Pons (tissue), 1 donor: ENCODE measurements at regions not wholly inside any gene's neighbourhood (a gene's known extent, or its start where the extent isn't known, plus 50 kb on each side); places are given as distances from the start of the nearest gene placed in this dataset.
"Not testable (repeated sequence)": the region's sequence is repeated elsewhere in the genome, so short reads cannot be mapped to it uniquely, and the experiment has no call there.

Source experiments
- DNase-seq: peaks from one replicate; pipeline ENCODE4 v3.0.0-alpha.2; 2016; ENCODE audit warnings: low spot score

DNA sequence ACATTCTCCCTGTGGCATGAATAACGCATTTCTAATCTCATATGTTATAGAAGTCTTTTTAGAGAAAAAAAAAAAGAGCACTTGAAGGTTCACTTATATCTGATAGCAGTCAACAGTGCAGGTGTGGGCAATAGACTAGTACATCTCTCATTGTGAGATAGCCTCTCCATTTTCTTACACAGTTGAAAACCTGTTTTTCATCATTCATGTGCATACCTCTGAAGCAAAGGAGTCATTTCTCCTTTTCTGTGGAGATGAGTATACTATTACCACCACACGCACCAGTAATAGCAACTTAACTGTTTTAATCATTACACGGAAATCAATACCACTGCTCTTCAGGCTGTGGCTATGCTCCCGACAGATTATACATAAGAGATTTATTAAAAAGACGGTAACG lies 1653.3 kb upstream of the TMEFF2 start:
- no peak for DNase-seq

DNA sequence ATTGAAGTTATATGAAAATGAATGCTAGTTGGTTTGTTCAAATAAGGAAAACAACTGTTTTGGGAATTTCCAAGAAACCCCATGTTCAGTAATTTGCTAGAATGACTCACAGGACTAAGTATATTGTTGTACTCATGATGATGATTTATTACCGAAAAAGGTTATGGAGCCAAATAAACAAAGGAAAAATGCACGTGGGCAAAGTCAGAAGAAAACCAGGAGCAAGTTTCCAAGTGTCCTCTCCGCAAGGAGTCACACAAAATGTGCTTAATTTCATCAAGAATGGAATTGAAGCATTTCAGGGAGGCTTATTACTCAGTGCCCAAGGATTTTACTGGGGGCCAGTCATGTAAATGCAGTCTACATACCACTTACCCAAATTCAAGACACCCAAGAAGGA lies 1652.4 kb upstream of the TMEFF2 start:
- DNase-seq, result no peak

DNA sequence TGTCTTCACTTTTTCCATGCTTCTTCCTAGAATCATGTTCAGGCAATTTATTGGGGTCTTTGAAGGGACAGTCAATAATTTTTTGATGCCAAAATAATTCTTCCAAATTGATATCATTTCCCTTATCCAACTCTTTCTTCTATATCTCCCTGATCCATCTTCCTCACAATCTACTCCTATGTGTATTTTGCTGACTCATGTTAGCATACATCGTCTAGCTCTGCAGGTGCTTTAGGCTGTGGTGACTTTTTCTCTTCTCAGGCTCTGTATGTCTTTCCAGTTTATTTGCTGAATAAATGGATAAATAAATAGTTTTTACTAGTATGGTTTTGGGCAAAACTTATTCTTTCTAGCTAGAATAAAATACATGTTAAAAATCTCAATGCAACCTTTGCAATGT lies 1650.9 kb upstream of the TMEFF2 start:
- no peak for DNase-seq

DNA sequence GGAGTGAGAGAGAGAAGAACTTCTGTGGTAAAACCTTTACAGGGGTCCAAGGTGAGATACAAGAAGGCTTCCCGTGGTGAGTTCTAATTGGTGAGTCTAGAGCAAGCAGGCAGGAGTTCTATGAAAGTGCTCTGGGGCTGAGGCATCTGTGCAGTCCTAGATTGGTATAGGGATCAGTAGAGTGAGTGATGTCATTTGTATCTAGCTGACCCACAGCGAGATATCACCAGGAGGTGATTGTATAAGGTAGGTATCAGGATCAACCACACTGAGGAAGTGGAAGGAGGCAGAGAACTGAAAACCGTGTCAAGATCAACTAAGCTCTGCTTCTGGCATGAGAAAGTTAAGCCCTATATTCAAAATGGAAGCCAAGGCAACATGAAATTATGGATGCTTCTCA lies 1648.9 kb upstream of the TMEFF2 start:
- no peak for DNase-seq

DNA sequence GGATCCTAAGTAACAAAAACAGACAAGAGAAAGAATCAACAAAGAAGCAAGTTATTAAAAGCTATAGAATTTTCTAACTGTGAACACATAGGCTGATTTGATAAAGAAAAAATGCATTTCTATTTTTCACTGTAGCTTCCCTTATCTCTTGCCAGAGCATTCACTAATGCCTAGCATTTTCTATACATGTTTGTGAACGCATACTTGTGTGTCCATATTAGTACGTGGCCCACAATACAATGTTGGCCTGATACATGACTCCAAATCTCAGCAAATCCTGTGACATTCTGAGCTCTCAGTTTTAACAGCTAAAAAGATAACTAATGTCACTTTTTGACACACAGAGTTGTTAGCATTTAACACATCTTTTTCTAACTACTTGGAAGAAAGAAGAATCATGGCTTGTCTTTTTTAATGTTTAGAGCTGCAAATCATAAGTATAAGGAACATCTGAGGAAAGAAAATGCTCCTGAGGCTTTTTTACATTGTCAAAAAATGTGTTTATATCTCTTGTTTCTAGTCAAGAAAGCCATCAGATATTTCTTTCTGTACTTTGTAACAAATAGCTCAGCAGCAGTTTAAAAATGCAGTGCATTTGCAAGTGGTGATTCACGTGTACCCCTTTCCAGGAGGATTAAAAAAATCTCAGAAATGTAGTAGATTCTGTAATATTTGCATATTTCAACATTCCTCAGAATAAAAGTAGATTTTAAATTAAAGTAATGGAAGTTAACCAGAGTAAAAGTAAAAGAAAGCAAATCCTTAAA lies 1646.8 kb upstream of the TMEFF2 start:
- no peak for DNase-seq

DNA sequence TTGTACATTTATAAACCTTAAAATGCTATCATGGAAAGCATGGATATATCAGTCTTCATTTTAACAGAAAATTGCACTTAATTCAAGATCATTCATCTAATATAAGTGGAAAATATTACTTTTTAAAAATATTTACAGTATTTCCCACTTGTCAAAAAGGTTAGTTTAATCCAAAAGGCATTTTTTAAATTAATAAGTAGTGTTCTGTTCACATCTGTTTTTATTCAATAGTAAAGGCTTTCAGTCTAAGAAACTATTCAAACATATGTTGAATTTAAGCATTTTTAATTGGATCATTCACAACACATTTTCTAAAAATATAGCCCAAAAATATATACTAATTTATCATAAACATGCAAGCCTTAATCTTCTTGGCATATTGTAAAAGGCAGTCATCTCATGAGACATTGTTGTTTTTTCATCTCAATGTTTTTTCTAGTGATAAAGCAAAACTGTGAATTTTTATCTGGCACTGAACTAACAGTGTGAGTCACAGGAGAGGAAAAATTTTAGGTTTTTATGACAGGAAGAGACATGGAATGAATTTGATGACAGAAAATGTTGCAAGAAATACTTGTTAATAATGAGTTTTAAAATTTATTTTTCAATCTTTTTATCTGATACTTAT lies 1642.5 kb upstream of the TMEFF2 start:
- DNase-seq, result no peak

DNA sequence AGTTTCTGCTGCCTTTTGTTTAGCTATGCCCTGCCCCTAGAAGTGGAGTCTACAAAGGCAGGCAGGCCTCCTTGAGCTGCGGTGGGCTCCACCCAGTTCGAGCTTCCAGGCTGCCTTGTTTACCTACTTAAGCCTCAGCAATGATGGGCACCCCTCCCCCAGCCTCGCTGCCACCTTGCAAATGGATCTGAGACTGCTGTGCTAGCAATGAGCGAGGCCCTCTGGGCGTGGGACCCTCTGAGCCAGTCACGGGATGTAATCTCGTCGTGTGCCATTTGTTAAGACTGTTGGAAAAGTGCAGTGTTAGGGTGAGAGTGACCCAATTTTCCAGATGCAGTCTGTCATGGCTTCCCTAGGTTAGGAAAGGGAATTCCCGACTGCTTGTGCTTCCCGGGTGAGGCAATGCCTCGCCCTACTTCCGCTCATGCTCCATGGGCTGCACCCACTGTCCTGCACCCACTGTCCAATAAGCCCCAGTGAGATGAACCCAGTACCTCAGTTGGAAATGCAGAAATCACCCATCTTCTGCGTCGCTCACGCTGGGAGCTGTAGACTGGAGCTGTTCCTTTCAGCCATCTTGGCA lies 1641.8 kb upstream of the TMEFF2 start:
- DNase-seq, result not testable (repeated sequence)

DNA sequence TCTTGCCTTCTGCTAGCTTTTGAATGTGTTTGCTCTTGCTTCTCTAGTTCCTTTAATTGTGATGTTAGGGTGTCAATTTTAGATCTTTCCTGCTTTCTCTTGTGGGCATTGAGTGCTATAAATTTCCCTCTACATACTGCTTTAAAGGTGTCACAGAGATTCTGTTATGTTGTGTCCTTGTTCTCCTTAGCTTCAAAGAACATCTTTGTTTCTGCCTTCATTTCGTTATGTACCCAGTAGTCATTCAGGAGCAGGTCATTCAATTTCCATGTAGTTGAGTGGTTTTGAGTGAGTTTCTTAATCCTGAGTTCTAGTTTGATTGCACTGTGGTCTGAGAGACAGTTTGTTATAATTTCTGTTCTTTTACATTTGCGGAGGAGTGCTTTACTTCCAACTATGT lies 1639.2 kb upstream of the TMEFF2 start:
- not testable (repeated sequence) for DNase-seq

DNA sequence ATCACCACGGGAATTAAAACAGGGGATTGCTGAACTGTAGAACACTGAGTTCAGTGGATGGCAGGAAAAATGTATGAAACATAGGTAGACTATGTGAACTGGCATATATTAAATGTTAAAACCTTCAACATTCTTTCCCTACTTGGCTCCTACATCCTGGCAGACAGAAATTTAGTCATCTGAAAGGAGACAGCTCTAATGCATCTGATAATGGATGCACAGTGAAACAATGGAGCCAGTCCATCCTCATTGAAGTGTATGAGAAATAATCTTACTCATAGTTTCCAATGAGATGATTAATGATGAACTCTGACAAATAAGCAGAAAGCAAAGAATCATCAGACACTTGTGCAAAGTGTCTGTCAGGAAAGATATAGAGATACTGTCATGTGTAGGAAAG lies 1629.7 kb upstream of the TMEFF2 start:
- DNase-seq, result no peak

DNA sequence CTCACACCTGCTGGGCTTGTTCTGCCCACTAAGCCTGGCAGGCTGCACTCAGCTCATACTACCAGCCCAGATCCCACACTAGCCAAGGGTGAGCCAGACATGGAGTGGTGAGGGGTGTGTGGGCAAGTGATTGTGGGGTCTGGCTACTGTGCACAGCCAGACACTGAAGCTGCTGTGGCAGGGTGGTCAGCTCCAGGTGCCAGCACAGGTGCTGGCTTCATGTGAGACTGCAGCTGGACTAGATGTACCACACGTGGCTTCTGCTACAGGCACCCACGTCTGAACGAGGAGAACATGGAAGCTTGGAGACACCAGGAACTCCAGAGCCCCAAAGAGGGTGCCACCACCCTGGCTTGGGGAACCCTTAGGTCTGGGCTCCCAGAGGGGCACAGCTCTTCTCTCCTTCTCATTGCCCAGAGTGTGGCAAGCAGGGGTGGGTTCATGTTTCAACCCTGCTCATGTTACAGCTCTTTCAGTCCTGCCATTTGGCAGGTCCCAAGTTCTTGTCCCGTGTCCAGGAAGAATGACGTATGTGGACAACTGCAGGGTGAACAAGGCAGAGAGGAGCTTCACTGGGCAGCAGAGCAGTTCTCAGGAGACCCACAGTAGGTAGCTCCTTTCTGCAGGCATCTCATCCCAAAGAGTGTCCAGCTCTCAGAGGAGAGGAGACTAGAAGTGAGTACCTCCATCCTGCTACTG lies 1624.2 kb upstream of the TMEFF2 start:
- no peak for DNase-seq

DNA sequence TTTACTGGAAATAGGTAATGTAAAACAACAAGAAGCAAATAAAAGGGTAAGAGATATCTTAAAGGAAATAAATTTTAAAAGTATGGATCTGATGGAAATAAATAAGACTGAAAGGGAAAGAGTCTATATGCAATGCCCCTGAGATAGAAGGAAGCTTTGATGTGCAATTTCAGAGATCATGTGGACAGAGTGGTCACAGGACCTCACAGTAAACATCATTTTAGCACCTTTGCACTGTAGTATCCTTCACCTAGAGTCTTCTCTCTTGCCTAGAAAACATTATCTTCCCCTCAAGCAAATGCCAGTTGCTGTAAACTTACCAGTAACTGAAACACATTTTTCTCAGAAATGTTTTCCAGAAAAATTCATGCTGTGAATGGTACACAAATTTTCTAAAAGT lies 1621.3 kb upstream of the TMEFF2 start:
- no peak for DNase-seq

DNA sequence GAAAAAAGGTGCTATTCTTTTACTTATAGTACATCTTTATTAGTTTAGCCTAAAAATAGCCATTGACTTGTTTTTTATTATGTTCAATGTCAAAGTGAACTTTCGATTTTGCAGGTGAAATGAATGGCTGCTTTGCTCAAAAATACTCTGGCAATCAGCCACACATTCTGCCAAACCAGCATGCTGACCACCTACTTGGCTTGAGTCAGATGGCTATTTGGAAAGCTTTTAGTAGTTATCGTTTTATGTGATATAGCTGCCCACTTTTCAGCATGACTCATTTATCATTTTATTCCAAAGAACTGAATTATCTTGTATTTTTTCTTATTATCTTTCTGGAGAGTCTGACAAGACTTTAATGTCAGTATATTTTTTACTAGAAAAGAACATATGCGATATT lies 1615.8 kb upstream of the TMEFF2 start:
- DNase-seq, result no peak

DNA sequence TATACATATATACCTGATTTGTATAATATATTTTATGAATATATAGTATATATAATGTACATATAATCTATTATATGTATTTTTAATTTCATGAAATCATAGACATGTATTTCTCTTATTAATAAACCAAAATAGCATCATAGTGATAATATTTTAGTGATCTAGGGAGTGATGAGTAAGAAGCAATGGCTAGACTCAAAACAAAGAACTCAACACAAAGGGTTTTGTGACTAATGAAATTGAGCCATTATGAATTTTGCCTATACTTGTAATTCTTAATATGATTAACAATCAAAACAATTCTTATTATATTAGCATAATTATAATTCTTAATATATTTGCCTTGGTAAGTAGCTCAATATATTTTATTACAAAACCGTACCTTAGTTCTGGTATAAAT lies 1614.1 kb upstream of the TMEFF2 start:
- DNase-seq, result no peak

DNA sequence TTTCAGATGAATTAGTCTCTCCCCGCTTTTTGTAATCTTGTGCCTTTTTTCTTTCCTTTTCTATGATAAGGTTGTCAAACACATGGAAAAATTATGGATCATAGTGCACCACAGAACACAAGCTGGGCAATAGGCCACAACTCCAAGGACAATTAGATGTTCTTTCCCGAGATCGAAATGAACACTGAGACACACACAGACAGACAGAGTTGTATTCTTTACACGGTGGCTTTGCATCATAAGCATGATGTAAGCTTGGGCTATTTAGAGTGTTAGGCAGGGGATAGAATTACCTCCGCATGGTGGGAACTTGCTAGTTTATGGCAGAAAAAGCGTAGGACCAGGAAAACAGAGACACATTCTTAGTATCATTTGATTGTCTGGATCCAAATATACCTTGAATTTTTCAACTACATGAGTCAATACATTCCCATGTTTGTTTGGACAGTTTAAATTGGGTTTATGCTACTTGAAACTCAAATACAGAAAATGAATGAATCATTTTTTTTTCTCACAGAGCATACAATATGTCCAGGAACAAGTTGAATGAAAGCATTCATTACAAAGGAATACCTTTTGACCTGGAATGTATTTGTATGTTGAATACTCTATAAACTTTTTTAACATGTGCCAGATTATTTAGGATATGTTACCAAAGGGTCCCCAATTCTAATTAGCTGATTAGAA lies 1611.5 kb upstream of the TMEFF2 start:
- peak; percentile 12 for DNase-seq

DNA sequence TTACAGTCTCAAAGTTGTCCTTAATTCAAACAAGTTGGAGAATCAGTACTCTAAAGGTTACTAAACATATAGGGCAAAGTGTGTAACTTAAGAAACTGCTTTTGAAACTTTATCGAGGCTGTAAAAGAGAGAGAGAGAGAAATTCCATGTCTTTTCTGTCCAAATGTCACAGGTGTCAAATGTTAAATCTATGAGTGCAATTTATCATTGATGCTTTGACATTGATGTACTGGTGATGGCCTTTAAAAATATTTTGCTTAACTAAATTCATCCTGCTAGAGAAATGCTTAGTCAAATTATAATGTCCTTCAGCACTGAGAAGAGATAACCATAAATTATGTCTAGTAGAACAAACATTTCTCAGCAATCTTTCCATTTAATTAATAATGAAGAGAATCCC lies 1602.1 kb upstream of the TMEFF2 start:
- DNase-seq, result no peak

DNA sequence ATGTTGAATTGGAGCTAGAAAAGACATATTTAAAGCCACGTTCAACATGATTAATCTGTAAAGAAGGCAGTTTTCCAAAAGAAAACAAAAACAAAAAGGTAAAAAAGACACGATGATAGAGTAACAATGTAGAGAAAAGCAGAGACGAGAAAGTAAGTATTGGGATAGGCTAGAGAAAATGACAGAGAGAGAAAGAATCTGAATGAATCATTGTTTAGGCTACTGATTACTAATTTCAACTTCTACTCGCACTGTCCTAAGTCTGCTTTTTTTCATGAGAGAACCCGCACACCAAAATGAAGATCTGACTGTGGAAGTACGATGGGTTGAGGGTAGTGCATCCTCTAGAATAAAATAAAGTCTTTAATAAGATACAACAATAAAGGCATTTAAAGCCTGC lies 1599.2 kb upstream of the TMEFF2 start:
- no peak for DNase-seq

DNA sequence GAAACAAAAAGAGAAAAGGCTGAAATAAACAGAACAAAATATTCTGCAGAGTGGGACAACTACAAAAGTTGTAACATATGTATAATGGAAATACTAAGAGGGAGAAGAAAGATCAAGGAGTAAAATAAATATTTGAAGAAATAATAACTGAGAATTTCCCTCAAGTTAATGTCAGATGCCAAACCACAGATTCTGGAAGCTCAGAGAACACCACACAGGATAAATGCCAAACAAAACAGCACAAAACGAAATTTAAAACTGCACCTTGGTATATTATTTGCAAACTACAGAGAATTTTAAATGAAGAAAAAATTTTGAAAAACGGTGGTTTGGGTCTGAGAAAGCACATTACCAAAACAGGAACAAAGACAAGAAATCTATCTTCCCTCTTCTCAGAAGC lies 1588.9 kb upstream of the TMEFF2 start:
- DNase-seq, result no peak

DNA sequence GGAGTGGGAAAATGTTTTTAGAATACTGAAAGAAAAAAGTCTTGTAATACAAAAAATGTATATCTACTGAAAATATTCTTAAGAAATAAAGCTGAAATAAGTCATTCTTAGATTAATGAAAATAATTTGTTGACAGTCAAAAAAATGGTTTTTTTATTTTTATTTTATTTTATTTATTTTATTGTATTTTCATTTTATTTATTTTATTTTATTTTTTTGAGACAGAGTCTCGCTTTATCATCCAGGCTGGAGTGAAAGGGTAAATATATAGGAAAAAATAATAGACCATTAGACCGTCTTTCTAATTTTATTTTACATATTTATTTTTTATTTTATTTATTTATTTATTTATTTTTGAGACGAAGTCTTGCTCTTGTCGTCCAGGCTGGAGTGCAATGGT lies 1583.6 kb upstream of the TMEFF2 start:
- no peak for DNase-seq

DNA sequence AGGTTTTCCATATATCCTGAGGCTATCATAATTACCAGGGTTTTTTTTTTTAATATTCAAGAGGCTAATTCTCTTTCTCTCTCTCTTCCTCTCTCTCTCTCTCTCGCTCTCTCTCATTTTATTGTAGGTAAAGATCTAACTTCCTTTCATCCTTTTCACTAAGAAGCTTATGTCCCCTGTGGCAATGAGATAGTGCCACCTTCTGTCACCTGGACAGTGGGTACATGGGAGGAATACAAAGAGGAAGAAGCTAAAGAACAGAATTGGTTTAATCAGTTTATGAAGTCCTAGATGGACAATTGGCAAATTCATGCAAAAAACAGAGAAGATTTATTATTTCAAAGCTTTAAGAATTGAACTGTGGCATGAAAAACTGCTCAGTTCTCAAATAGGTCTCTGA lies 1582.3 kb upstream of the TMEFF2 start:
- no peak for DNase-seq

DNA sequence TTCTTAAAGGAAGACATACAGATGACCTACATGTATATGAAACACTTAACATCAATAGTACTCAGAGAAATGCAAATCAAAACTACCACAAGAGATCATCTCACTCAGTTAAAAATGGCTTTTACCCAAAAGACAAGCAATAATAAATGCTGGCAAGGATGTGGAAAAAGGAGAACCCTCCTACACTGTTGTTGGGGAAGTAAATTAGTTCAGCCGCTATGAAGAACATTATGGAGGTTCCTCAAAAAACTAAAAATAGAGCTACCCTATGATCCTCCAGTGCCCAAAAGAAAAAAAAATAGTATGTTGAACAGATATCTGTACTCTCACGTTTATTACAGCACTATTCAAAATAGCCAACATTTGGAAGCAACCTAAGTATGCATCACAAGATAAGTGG lies 1579.4 kb upstream of the TMEFF2 start:
- peak; percentile 14 for DNase-seq

DNA sequence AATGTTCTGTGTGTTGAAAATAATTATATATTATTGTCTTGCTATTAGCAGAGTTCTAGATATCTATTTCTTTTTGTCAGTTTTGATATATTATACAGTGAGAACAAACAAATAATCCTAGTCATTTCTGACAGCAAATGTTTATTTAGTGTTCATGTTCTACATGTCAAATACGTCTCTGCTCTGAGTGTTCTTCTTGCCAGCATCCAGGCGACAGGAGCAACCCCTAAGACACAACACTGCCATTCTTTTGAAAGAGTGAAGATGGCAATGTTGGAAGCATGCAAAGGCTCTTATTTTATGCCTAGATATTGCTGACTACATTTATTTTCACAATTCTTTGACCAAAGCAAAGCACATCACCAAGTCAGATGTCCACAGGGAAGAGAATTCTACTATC lies 1556.6 kb upstream of the TMEFF2 start:
- no peak for DNase-seq

DNA sequence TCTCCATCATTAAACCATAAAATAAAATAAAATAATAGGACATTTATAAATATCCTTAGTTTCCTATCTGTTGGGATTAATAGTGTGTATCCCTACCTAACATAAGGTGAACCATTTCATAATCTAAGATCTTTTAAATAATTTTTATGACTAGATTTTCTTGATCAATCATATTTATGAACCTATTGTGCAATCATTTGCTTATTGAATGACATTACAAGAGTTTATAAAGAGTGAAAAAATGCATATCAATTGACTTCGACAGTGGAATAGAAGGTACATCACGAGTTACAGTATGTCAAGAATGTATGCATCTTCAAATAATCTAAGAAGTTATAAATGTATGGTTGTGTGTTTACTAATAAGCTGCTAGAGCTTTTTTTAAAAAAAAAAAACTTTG lies 1554.8 kb upstream of the TMEFF2 start:
- no peak for DNase-seq
